Ovary (tissue), 1 donor: ENCODE measurements at regions not wholly inside any gene's neighbourhood (a gene's known extent, or its start where the extent isn't known, plus 50 kb on each side); places are given as distances from the start of the nearest gene placed in this dataset.

Source experiments
- EP300 ChIP-seq: sonication (generic); formaldehyde crosslinking; IDR thresholded peaks from one replicate; pipeline ENCODE4 v1.6.1; 2017; ENCODE audit warnings: antibody characterized with exemption
- POLR2A ChIP-seq: fragments of 450-650 bp; IDR thresholded peaks from one replicate; pipeline ENCODE4 v1.6.1; 2017; ENCODE audit warnings: antibody characterized with exemption, mild to moderate bottlenecking, moderate library complexity

GRCh38 chrX:19202171-19202570 is 79.9 kb upstream of the ADGRG2 start:
- TF ChIP-seq EP300 = no peak
- no peak for TF ChIP-seq POLR2A
